Endodermal cell (in vitro differentiated cells): ENCODE measurements at regions not wholly inside any gene's neighbourhood (a gene's known extent, or its start where the extent isn't known, plus 50 kb on each side); places are given as distances from the start of the nearest gene placed in this dataset.

Source experiments
- DNase-seq: peaks from one replicate; pipeline ENCODE4 v3.0.0-alpha.2; 2017
- H3K27ac ChIP-seq: 2 replicates; pipeline ENCODE4 v1.5.1; 2013; ENCODE audit warnings: mild to moderate bottlenecking, low read depth, low read length, moderate library complexity
- H3K27me3 ChIP-seq: 2 replicates; pipeline ENCODE4 v1.6.1; 2013; ENCODE audit warnings: mild to moderate bottlenecking, low read length, moderate library complexity; ENCODE audit not compliant: insufficient read depth, control insufficient read depth, poor library complexity, severe bottlenecking
- H3K36me3 ChIP-seq: 2 replicates; pipeline ENCODE4 v1.7.0; 2013; ENCODE audit warnings: mild to moderate bottlenecking, low read length, moderate library complexity; ENCODE audit not compliant: control insufficient read depth, insufficient read depth
- H3K4me1 ChIP-seq: one replicate; pipeline ENCODE4 v1.7.0; 2013; ENCODE audit warnings: low read length; ENCODE audit not compliant: control insufficient read depth, insufficient read depth
- H3K4me3 ChIP-seq: 2 replicates; pipeline ENCODE4 v1.5.1; 2013; ENCODE audit warnings: mild to moderate bottlenecking, low read length, moderate library complexity
- H3K9ac ChIP-seq: 2 replicates; pipeline ENCODE4 v1.6.1; 2013; ENCODE audit warnings: mild to moderate bottlenecking, low read length, moderate library complexity; ENCODE audit not compliant: poor library complexity, severe bottlenecking; ENCODE audit errors: extremely low read depth
- H3K9me3 ChIP-seq: 2 replicates; pipeline ENCODE4 v1.6.1; 2013; ENCODE audit warnings: mild to moderate bottlenecking, low read length, moderate library complexity; ENCODE audit not compliant: control insufficient read depth
- H3K27ac Mint-ChIP-seq: 2 replicates; pipeline ENCODE4 v1.8.0; 2020; ENCODE audit warnings: mixed read lengths
- H3K27me3 Mint-ChIP-seq: 2 replicates; pipeline ENCODE4 v1.8.0; 2021; ENCODE audit warnings: mild to moderate bottlenecking, mixed read lengths; ENCODE audit not compliant: insufficient read depth
- H3K36me3 Mint-ChIP-seq: 2 replicates; pipeline ENCODE4 v1.8.0; 2020; ENCODE audit warnings: low read depth, mixed read lengths
- H3K4me1 Mint-ChIP-seq: 2 replicates; pipeline ENCODE4 v1.8.0; 2020; ENCODE audit warnings: mixed read lengths
- H3K4me3 Mint-ChIP-seq: 2 replicates; pipeline ENCODE4 v1.8.0; 2020; ENCODE audit warnings: mild to moderate bottlenecking, moderate library complexity, mixed read lengths
- H3K9me3 Mint-ChIP-seq: 2 replicates; pipeline ENCODE4 v1.8.0; 2020; ENCODE audit warnings: mild to moderate bottlenecking, mixed read lengths
- CTCF ChIP-seq: fragments of 200-600 bp; sonication (generic); conservative IDR thresholded peaks from 2 replicates; pipeline ENCODE4 v1.5.0; 2021; ENCODE audit warnings: antibody characterized with exemption, mild to moderate bottlenecking
- WGBS, 2 experiments: methylation state at CpG; one replicate each; pipeline versions ENCODE4 v1.1.5 to v1.1.7; 2013; ENCODE audit warnings: missing lambda C conversion rate in 2 of 2, mixed read lengths in 1 of 2; ENCODE audit not compliant: insufficient coverage in 1 of 2, insufficient read length in 1 of 2; 5-methylcytosine and 5-hydroxymethylcytosine counted together

DNA sequence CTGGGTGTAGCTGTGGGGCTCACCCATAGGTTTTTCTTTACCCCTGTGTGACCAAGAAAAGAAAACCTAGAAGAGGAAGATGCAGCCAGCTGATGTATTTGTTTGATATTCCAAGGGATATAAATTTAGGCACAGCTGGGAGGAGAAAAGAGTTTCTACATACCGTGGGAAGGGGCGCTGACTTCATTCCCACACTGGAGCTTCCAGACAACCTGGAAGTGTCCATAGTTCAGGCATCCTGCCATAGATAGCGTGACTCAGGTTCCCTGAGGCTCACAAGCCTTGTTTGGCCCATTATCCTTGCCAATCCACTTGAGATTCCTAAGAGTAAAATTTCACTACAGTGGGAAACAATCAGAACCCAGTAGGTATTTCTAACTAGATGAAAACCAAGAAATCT is 371.7 kb upstream of the NRP1 start:
- H3K4me3 ChIP-seq: no peak overlapping the region
- no peak for DNase-seq
- no peaks in the 10 kb centered on the region for H3K27me3 Mint-ChIP-seq
- no peak overlapping the region for H3K9ac ChIP-seq
- H3K9me3 ChIP-seq: no peaks in the 10 kb centered on the region
- no peak overlapping the region for H3K4me3 Mint-ChIP-seq
- no peaks in the 10 kb centered on the region for H3K4me1 ChIP-seq
- H3K27ac Mint-ChIP-seq: no peak overlapping the region
- H3K9me3 Mint-ChIP-seq: no peaks in the 10 kb centered on the region
- H3K27me3 ChIP-seq: no peaks in the 10 kb centered on the region
- no peak for TF ChIP-seq CTCF
- H3K36me3 Mint-ChIP-seq: no peaks in the 10 kb centered on the region
- WGBS, 2 experiments: 83 to 95% methylated on average over 1 to 3 of the region's 3 CpGs
- H3K27ac ChIP-seq: no peak overlapping the region
- no peaks in the 10 kb centered on the region for H3K36me3 ChIP-seq
- H3K4me1 Mint-ChIP-seq: no peaks in the 10 kb centered on the region

GRCh38 chr10:33704214-33704830 is 369.9 kb upstream of the NRP1 start:
- Histone ChIP-seq H3K4me3 (no peak overlapping the region), H3K4me1 (no peaks in the 10 kb centered on the region), H3K27ac (no peak overlapping the region), H3K27me3 (no peaks in the 10 kb centered on the region), H3K9me3 (no peaks in the 10 kb centered on the region), H3K9ac (no peak overlapping the region), H3K36me3 (no peaks in the 10 kb centered on the region)
- no peak for DNase-seq
- Mint-ChIP-seq H3K36me3 (no peaks in the 10 kb centered on the region), H3K27me3 (no peaks in the 10 kb centered on the region), H3K4me3 (no peak overlapping the region), H3K4me1 (no peaks in the 10 kb centered on the region), H3K27ac (no peak overlapping the region), H3K9me3 (no peaks in the 10 kb centered on the region)
- no peak for TF ChIP-seq CTCF
- WGBS, 2 experiments: 83 to 93% methylated on average over 4 of the region's 4 CpGs

DNA sequence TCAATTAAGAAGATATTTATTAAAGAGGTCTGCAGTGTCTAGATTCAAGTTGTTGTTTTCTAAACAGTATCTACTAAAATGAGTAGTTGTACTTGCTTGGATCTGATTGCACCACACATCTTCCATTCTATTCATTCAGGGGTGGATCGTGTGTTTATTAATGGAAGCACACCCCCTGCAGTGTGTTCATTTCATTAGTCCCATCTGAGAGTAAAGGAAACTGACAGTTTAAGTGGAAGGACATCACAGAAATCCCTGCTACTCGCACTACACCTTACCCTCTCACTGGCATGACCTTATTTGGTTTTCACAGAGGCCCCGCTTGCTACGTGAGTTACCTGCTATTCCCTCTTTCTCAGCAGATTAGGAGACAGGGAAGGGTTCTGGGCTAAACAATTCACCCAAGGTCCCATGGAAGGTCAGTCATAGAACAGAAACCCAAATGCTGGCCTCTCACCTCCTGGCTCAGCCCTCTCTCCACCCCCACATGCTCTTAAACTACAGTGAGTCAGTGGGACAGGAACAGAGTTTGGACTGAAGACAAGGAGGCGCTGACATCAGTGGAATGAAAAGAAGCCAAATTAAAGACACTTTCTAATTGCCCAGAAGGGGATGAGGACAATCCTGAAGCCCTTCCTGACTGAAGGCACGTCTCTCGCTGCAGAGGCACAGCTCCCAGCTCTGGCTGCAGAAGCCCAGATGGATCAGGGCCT is 369.2 kb upstream of the NRP1 start:
- H3K9ac ChIP-seq: no peak overlapping the region
- H3K4me3 ChIP-seq: no peak overlapping the region
- no peaks in the 10 kb centered on the region for H3K27me3 ChIP-seq
- Mint-ChIP-seq H3K36me3 (no peaks in the 10 kb centered on the region), H3K27ac (no peak overlapping the region), H3K4me3 (no peak overlapping the region), H3K9me3 (no peaks in the 10 kb centered on the region), H3K27me3 (no peaks in the 10 kb centered on the region), H3K4me1 (peaks cover 2% of the 10 kb centered on the region)
- no peaks in the 10 kb centered on the region for H3K9me3 ChIP-seq
- DNase-seq: no peak
- H3K27ac ChIP-seq: no peak overlapping the region
- TF ChIP-seq CTCF: no peak
- no peaks in the 10 kb centered on the region for H3K4me1 ChIP-seq
- H3K36me3 ChIP-seq: no peaks in the 10 kb centered on the region
- 83 to 87% methylated on average over 3 to 7 of the region's 7 CpGs for WGBS, 2 experiments
